IPS-NIHi11 (cell line): ENCODE measurements at regions not wholly inside any gene's neighbourhood (a gene's known extent, or its start where the extent isn't known, plus 50 kb on each side); places are given as distances from the start of the nearest gene placed in this dataset.

Experiments used
- DNase-seq: peaks from one replicate; pipeline ENCODE4 v3.0.0; 2012; ENCODE audit warnings: mixed read lengths, low spot score

DNA sequence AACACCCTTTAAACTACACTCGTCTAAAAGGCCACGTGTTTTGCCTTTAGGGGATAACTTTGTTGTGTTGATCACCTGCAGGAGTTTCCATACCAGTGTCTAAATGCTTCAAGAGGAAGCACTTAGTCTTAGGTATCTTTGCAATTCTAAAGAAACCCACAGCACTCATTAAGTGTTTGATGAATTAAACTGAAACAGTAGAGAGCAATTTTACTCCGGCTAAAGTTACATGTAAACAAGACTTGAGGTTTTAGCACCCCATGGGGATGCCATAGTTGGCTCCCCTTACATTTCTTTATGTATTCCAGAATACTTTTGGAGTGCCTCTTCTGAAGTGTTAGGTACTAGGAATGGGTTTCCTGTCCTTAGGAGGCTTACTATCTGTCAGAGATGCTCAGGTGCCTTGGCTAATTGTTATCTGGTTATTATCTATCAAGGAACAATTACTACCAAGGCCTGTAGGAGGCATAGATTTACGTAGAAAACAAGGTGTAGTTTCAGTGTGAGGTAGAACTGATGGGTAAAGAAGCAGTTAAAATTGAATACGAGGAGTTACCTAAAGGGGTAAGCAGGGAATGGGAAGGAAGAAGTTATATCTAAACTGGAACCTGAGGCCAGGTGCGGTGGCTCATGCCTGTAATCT is 176.8 kb upstream of the SAMSN1 start:
- no peak for DNase-seq

DNA sequence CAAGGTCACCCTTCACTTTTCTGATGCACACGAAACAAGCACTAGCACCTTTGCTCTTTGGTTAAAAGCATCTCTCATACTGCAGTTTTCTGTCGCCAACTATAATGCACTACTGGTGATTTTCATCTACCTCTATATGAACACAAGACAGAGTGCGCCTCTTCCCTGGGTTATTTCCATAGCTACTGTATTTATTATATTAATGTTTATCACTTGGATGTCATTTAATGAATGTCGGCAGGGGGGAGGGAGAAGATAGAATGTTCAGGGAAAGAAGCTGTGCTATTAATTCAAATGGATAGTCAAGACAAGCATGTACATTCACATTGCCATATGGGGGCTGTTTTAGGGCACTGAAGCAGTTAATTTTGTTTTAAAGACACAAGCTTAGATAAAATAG is 174.1 kb upstream of the SAMSN1 start:
- no peak for DNase-seq

DNA sequence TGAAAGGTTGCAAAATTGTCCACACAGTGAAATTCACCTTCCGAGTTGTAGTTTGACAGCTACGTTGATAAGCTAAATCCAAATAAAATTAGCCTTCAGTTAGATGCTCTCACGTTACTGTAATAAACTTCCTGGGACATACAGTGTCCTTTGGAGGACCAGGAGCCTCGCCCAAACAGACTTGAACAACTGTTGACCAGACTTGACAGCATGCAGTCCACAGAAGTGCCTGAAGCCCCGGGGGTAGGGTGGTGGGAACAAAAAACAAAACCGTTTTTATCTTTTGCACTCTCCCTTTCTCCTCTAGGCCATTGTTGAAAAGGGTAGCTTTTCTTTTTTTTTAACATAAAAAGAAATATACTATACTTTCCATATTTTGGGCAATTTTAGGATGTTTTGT is 172.8 kb upstream of the SAMSN1 start:
- no peak for DNase-seq

DNA sequence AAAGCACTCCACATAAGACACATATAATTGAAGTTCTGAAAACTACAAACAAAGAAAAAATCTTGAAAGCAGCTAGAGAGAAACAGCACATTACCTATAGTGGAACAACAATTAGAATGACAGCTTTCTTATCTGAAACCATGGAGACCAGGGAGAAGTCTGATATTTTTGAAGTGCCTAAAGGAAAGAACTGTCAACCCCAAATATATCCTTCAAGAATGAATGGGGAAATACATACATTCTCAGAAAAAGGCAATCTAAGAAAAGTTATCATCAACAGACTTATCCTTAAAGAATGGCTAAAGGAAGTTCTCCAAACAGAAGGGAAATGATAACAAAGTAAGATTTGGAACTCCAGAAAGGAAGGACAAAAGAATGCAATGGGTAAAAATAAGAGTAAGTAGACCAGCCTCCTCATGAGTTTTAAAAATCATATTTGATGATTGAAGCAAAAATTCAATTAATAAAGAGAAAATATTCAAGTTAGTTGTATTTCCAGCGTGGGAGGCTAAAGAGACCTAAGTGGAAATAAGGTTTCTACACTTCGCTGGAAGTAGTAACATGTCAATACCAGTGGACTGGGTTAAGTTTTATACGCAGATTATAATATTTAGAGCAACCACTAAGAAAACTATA is 170.8 kb upstream of the SAMSN1 start:
- DNase-seq: no peak

DNA sequence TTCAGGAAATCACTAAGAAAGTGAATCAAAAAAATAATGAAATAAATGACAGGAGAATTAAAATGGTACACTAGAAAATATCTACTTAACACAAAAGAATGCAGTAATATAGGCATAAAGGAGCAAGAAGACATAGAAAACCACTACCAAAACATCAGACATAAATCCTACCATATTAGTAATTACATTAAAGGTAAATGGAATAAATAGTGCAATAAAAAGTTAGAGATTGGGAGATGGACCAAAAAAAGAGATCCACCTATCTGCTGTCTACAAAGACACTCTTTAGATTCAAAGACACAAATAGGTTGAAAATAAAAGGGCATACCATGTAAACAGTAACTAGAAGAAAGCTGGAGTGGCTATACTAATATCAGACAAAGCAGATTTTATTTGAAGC is 167.0 kb upstream of the SAMSN1 start:
- no peak for DNase-seq

DNA sequence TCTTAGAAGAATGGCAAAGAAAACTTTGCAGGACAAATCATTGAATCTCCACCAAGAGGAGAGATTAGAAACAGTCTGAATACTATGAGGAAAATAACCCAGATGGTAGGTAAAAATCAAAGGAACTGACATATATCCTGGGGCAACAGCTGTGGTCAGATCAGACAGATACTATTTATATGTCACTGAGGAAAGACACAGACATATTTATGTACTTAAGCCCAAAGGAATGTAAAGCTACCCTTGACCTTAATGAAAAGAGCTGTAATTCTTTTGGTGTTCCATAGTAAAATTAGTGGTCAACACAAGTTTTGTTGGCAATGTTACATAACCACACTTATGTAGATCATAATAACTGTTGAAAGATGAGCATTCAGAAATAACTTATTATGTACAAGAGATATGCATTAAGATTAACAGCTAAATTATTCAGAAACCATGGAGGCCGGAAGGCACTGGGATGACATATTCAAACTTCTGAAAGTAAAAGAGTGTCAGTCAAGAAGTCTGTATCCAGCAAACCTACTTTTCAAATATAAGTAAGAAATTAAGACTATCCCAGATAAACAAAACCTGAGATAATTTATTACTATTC is 166.1 kb upstream of the SAMSN1 start:
- no peak for DNase-seq

DNA sequence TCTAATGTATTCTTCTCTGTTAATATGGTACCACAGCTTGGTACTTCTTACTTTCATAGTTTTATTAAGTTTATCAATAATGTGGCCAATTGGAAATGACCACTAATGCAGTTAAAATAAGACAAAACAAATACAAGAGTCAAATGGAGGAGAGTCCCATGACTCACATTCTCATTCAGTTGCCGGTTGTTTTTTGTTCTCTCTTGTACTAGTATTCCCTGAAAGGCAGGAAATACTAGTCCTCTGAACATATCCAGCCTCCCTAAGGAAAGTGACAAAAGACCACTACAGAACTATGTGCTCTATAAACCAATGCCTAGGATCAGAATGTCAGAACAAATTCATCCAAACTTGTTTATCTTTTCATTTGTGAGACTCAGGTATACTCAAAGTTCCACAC is 165.2 kb upstream of the SAMSN1 start:
- no peak for DNase-seq

DNA sequence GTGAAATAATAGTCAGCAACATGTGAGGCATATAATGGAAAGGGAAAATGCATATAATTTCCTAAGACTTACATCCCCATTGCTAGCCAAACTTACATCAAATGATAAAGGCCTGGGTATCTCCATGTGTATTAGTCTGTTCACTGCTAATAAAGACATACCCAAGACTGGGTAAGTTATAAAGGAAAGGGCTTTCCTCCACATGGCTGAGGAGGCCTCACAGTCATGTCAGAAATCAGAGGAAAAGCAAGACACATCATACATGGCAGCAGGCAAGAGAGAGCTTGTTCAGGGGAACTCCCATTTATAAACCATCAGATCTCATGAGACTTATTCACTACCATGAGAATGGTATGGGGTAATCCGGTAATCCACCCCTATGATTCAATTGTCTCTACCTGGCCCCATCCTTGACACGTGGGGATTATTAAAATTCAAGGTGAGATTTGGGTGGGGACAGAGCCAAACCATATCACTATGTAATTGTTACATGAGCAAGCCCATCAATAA is 161.5 kb upstream of the SAMSN1 start:
- DNase-seq: no peak

DNA sequence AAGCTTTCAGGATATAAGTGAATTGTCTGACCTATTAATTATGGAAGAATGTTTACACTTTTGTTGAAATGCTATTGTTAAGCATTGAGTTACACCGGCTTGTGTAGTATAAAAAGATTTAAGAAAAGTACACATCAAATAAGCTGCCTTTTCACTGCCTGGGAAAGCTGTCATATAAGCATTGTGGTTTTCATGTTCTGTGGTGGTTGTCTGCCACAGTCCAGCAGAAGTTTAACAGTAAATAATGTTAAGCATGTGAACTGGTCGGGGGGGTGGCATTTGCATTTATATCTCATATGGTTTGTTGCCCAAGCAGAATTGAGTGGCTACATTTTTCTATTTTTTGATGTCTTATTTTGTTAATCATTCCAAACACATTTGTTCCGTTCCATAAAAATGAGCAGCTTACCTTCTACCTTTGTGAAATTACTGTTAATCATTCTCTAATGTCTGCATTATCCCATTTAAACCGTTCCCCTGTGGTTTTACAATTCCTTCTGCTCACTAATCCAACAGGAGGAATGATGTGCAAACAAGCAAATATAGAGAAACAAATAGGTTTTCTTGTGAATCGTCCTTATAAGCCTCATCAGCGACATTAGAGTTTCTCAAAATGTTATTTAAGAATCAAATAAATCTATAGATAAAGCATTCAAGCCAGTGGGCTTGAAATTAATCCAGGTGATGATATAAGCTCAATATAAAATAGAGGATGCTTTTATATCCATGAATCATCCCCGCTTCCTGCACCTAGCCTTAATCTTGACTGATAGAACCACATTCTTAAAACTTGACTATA is 160.8 kb upstream of the SAMSN1 start:
- DNase-seq: no peak

DNA sequence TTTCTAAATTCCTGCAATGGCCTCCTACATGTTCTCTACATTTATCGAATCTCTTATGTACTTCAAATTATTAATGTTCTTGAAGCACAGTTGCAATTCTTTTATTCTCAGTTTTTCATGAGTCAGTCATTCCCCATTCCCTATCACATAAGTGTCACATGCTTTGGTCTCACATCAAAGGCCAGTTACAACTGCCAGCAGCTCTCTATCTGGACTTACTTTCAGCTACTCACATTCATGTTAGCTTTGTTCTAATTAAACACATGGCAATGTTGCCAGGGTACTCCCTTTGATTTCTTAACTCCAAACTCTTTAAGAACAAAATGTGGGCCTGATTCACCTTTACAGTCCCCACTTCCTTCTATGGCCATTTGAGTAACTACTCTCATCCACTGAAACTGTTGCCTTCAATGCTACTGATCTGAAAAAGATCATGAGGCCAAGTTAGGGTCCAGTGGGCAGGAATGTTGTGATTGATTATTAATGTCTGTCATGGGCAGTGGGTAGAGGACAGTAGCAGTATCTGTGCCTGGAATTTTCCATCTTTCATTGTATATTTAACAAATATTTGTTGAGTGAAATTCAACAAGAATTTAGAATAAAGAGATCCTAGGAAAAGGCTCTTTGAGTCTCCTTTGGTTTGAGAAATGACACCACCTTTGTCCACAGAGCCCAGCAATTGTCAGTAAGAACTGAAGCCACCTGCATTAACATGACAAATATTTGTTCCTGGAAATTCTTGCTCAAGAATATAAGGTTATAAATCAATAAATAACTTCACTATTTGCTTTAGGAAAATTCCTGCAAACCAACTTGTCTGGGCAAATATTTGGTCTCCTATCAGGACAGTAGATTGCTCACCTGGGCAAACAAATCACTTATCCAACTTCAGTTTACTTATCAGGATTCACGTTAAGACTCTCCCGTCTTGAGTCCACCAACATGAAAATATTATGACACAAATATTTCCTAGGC is 153.6 kb upstream of the SAMSN1 start:
- DNase-seq: no peak

DNA sequence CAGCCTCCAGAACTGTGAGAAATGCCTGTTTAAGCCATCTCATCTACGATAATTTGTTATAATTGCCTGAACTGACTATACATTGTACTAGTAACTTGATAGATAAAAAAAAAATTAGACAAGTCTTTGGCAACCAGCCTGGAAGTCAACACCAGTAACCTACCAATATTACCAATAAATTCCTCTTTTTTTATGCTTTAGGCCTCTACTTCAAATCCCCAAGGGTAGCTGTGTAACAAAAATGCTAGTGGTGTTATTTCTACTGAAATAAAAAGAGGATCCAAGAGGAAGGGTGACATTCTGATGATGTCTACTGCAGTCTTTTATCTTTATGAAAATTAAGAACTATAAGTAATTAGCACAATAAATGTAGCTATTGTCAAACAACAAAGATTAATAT is 151.7 kb upstream of the SAMSN1 start:
- DNase-seq: no peak

DNA sequence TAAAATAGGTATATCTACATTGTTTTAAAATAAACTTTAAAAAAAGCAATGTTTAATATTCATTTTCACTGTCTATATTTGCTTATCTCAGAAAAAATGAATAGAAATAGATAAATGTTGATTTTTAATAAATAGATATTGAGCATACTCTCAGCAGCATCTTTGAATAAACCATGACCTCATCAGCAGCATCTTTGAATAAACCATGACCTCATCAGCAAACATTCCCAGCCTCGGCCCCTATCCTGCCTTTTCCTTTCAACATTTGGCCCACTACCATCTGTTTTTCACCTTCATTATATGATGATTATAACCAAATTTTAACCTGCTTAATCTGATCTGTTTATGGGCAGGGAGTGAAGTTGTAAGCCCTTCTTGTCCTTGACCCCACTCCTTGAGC is 148.7 kb upstream of the SAMSN1 start:
- no peak for DNase-seq

DNA sequence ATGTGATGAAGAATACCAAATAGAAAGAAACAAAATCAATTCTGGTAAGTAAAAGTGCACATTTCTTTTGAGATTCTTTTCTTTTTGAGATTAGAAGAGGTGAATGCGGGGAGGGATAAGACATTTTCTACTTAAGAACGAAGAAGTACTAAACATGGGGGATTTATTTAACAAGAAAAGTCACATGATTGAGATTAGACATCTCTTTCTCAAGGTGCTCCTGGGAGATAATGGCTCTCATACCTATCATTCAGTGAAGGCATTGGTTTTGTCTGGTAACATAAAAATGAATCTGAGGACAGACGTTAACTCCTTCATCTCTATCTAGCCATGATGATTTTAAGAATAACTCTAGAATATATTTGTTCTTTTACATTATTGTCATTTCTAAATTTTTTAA is 147.9 kb upstream of the SAMSN1 start:
- no peak for DNase-seq

DNA sequence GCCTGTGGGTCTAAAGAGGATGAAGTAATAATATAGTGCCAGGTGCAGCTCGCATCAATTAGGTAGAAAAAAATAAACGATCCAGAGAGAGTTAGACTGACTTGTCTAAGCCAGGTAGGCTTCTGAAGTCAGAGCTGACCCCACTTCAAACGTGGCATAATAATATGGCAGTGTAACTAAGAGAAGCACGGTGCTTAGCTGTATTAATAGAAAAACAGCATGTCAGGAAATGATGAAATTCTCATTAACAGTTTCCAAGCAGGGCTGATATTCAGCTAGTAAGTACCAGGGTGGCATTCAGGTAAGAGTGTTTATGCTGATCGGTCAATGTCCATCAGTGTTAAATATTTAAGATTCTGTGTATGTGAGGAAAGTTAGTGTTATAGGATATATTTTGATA is 145.8 kb upstream of the SAMSN1 start:
- no peak for DNase-seq

DNA sequence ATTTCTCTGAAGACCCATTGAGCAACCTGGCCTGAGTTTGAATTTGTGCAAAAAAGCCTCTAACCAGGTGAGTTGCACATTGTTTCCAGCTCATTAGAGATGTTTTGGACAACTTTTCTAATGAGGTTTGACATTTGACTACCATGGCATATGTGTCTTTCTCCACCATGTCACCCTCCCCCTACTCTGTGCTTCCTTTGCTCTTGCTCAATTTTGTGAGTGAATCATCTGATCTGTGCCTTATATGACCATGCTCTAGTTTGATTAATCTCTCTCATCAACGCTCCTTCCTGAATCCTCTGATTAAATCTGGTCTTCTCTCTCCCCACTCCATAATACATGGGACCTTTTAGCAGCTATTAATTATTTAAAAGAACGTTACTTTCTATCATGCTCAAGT is 144.8 kb upstream of the SAMSN1 start:
- no peak for DNase-seq

DNA sequence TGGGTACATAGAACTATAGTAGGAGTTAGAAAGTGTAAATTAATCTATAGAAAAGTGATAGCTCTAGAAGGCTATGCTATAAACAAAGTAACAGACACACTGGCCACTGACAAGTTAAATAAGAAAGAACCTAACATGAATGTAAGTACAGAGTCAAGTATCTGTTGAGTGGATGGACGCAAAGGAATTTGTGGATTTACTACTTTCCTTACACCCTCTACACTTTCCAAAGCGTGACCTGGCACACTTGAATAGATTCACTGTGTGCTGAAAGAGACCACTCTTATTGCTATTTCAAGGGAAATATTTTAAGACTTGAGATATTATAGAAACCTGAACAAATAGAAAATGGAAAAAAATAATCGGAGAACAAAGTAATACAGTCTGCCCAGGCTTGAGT is 142.8 kb upstream of the SAMSN1 start:
- DNase-seq: no peak

DNA sequence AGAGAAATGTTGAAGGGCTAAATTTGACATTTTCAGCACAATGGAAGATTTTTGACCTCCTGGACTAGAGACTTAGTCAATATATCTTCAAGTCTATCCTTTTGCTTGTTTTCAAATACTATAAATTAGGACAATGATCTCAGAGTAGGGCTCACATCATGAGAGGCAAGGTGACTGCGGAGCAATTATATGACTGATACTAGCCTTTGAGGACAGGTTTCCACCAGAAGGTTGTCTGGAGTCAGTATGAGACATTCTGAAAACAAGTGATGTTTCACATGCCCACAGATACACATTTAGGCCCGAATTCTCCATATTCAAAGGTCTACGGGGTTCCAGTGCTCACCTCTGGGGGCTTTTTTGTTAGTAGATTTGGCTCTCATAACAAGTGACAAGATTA is 142.3 kb upstream of the SAMSN1 start:
- DNase-seq: no peak

DNA sequence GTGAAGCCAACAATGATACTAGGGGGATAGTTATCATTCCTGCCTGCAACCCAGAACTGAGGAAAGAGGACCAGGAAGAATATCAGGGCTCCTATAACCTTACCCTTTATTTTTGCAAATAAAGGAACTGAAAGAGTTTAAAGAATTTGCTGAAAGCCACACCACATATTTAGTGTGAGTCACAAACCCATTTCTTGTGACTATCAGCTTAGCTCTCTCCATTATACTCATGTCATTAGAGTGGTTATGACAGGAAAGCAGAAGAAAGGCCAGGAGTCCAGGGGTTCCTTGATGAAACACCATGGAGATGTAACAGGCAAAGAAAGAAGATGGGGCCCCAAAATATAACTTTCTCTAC is 141.1 kb upstream of the SAMSN1 start:
- no peak for DNase-seq

DNA sequence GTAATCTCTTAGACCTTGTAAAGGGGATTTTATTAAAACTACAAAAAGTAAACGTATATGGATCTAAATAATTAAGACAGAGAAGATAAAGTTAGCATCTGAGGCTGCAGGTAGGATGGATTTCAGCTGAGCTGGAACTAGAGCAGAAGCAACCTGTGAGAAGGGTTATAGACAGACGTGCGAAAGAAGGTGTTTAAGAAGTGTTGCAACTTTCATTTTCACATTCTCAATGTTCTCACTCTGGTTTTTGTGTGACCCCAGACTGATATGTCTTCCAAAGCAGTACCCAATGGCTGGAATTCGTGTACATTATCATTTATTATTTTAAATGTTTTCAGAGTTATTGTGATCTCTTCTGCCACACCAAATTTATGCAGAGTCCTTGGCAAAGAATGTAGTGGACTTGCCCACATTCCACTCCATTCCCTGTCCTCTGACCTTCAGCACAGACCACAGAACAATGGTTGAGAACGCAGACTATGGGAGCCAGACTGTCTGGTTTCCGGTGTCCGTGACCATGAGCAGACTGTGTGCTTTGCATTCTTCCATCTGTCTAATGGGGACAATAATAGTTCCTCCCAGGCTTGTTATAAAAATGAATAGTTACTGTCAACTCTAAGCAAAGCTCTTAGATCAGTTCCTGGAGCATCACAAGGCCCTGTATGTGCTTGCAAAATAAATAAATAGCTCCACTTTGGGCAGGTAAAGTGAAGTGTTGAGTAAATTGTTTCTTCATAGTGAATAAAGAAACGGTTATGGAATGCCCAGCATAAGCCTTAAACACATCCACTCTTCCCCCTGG is 140.6 kb upstream of the SAMSN1 start:
- DNase-seq: no peak

DNA sequence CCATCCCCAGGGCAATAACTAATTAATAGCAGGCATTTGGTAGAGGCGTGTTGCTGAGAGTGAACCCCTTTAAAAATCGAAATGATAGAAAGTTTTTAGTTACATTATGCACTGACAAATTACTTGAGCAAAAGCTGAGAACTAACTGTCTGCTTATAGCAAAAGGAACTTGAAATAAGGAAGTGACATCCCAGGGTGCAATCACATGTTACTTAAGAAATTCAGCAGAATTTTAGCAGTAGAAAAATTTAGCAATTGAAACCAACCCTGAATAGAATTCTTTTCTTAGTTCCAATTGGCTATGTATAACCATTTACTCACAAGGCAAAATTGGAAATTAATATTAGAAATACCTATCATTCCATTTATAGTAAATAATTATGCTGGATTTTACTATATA is 139.5 kb upstream of the SAMSN1 start:
- DNase-seq: no peak

DNA sequence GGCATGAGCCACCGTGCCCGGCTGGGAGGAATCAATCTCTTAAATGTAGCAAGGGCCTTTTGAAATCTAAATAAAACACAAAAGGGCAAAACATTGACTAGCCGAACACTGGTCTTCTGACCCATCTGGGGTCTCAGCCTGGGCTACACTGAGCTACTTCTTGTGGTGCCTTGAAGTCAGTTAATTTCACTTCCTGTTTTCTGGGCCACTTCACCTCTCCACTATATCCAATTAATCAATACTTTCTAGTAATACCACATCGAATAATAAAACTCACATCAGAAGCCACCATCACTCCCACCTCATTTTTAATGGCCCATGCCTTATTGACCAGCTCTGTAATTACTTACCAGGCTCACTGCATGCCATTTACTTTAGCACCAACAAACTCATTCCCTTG is 138.0 kb upstream of the SAMSN1 start:
- DNase-seq: no peak
